Right lobe of liver (tissue), 4 donors: ENCODE measurements at regions not wholly inside any gene's neighbourhood (a gene's known extent, or its start where the extent isn't known, plus 50 kb on each side); places are given as distances from the start of the nearest gene placed in this dataset.

Experiments
- CTCF ChIP-seq, 4 donors: fragments of 200-600 bp in 3 of 4; fragments of 450-650 bp in 1 of 4; IDR thresholded peaks; one replicate each; pipeline versions ENCODE4 v1.5.1 to v1.8.0; 2016 to 2022; ENCODE audit warnings: antibody characterized with exemption in 4 of 4, mild to moderate bottlenecking in 2 of 4
- POLR2A ChIP-seq: fragments of 450-650 bp; IDR thresholded peaks from one replicate; pipeline ENCODE4 v1.6.1; 2017; ENCODE audit warnings: antibody characterized with exemption, mild to moderate bottlenecking
- donor health status: DM: no; HTN: no; CAD: no.
- donor health status: DM: no; HTN: no; CAD: no.
- donor health status: DM: no; HTN: yes; CAD: no.

GRCh38 chr1:232509570-232509969 lies 120.4 kb downstream of the SIPA1L2 start:
- TF ChIP-seq CTCF (IDR thresholded peaks at IDR 0.05) (no peak), POLR2A (no peak)
